Bone marrow (tissue), 2 donors: ENCODE measurements at regions not wholly inside any gene's neighbourhood (a gene's known extent, or its start where the extent isn't known, plus 50 kb on each side); places are given as distances from the start of the nearest gene placed in this dataset.
A peak's percentile ranks its signal among the peaks of the same experiment; 100 is the strongest.

Source experiments
- DNase-seq, 2 donors: peaks; one replicate each; lab custom pipeline; 2025; lab: John Stamatoyannopoulos, UW

- no peak for DNase-seq
Observed at GRCh38 chr9:107169796-107170195, 113.3 kb upstream of the RAD23B start.

GRCh38 chr9:107170801-107171200 is 112.3 kb upstream of the RAD23B start:
- DNase-seq = no peak

- DNase-seq = peak; percentile 1 to 5
Observed at GRCh38 chr9:107172160-107172978, 110.7 kb upstream of the RAD23B start.

- DNase-seq = no peak
Observed at GRCh38 chr9:107172979-107173347, 110.1 kb upstream of the RAD23B start.

GRCh38 chr9:107173422-107174180 is 109.5 kb upstream of the RAD23B start:
- no peak for DNase-seq

GRCh38 chr9:107174441-107174840 is 108.6 kb upstream of the RAD23B start:
- DNase-seq = no peak

GRCh38 chr9:107175041-107175440 is 108.0 kb upstream of the RAD23B start:
- no peak for DNase-seq

GRCh38 chr9:107175816-107176435 is 107.2 kb upstream of the RAD23B start:
- DNase-seq = no peak

GRCh38 chr9:107176436-107177151 is 106.5 kb upstream of the RAD23B start:
- no peak for DNase-seq

GRCh38 chr9:107177243-107177839 is 105.7 kb upstream of the RAD23B start:
- DNase-seq = no peak

- DNase-seq = no peak
Observed at GRCh38 chr9:107177857-107178256, 105.2 kb upstream of the RAD23B start.

- no peak for DNase-seq
Observed at GRCh38 chr9:107178293-107178692, 104.8 kb upstream of the RAD23B start.

- no peak for DNase-seq
Observed at GRCh38 chr9:107180206-107180605, 102.9 kb upstream of the RAD23B start.

GRCh38 chr9:107183176-107183575 is 99.9 kb upstream of the RAD23B start:
- no peak for DNase-seq

GRCh38 chr9:107188376-107188775 is 94.7 kb upstream of the RAD23B start:
- no peak for DNase-seq

- no peak for DNase-seq
Observed at GRCh38 chr9:107190061-107190935, 92.8 kb upstream of the RAD23B start.

- DNase-seq = no peak
Observed at GRCh38 chr9:107190936-107191290, 92.2 kb upstream of the RAD23B start.

- no peak for DNase-seq
Observed at GRCh38 chr9:107193251-107193650, 89.8 kb upstream of the RAD23B start.

GRCh38 chr9:107198718-107199117 is 84.4 kb upstream of the RAD23B start:
- no peak for DNase-seq

- no peak for DNase-seq
Observed at GRCh38 chr9:107208121-107208520, 75.0 kb upstream of the RAD23B start.

GRCh38 chr9:107210775-107211174 is 72.3 kb upstream of the RAD23B start:
- DNase-seq = no peak
